Mucosa of descending colon (tissue), 3 donors: ENCODE measurements at regions not wholly inside any gene's neighbourhood (a gene's known extent, or its start where the extent isn't known, plus 50 kb on each side); places are given as distances from the start of the nearest gene placed in this dataset.

Experiments used
- ATAC-seq: fragments of 200-7000 bp; cut with Tn5 transposase; one replicate; pipeline ENCODE4 v1.9.1; 2020; ENCODE audit warnings: mild to moderate bottlenecking, moderate library complexity
- DNase-seq, 3 donors: peaks; one replicate each; pipeline ENCODE4 v3.0.0-alpha.2; 2020
- H3K36me3 ChIP-seq: fragments of 200-600 bp; one replicate; pipeline ENCODE4 v1.8.0; 2021; ENCODE audit warnings: low read depth, mild to moderate bottlenecking
- H3K4me1 ChIP-seq: fragments of 200-600 bp; one replicate; pipeline ENCODE4 v1.8.0; 2021; ENCODE audit warnings: low read depth, mild to moderate bottlenecking
- H3K4me3 ChIP-seq: fragments of 200-600 bp; one replicate; pipeline ENCODE4 v1.8.0; 2021; ENCODE audit warnings: mild to moderate bottlenecking
- H3K9me3 ChIP-seq: fragments of 200-600 bp; one replicate; pipeline ENCODE4 v1.8.0; 2021; ENCODE audit warnings: mild to moderate bottlenecking
- intact Hi-C, 2 donors: fragments of 100-400 bp; cut with DNase I in 1 of 2; cut with micrococcal nuclease in 1 of 2; formaldehyde crosslinking; loops; one replicate each; pipeline versions ENCODE4 v1.11.0 to v1.11.1; 2022; cut with DNase I, micrococcal nuclease
- TF ChIP-seq, protein P1 (sequence below): fragments of 200-600 bp; IDR thresholded peaks from one replicate; pipeline ENCODE4 v1.8.0; 2022; ENCODE audit warnings: antibody characterized with exemption, mild to moderate bottlenecking
- donor health status: DM: no; HTN: no; CAD: no; lungs with moderate emphysema.
- donor health status: DM: no; HTN: no; CAD: no.
- donor health status: DM: no; HTN: yes; CAD: no.

DNA sequence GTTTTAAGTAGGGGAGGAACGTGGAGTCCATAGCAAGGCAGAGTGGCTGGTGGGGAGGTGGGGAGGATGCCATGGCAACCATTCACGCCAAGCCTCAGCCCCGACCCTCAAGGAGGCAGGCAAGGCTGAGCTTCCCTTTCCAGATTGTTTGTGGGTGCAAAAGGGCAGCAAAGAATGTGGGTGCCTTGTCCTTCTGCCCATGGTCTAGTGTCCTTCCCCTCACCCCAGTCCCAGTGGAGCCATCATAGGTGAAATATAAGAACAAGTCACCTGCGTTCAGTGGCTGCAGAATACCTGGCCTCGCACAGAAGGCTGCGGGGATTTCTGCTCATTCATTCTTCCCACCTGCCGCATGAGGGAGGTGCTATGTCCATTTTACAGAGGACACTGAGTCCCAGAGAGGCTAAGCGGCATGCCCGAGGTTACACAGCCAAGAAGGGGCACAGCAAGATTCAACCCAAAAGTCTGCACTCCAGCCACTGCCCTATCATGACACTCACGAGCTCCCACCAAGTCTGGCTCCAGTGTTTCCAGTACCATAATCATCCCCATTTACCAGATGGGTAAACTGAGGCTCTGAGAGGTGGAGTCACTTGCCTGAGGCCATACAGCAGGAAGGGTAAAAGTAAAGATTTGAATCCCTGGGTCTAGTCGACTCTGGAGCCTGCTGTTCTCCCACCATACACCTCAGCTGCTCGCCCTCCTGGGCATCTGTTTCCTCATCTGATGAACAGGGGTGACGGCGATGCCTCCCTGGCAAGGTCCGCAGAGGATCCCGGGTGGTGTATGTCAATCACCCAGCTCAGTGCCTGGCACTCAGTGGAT is 100.8 kb downstream of the CEBPB start:
- intact Hi-C loops: no loop called here
- TF ChIP-seq, protein P1, sequence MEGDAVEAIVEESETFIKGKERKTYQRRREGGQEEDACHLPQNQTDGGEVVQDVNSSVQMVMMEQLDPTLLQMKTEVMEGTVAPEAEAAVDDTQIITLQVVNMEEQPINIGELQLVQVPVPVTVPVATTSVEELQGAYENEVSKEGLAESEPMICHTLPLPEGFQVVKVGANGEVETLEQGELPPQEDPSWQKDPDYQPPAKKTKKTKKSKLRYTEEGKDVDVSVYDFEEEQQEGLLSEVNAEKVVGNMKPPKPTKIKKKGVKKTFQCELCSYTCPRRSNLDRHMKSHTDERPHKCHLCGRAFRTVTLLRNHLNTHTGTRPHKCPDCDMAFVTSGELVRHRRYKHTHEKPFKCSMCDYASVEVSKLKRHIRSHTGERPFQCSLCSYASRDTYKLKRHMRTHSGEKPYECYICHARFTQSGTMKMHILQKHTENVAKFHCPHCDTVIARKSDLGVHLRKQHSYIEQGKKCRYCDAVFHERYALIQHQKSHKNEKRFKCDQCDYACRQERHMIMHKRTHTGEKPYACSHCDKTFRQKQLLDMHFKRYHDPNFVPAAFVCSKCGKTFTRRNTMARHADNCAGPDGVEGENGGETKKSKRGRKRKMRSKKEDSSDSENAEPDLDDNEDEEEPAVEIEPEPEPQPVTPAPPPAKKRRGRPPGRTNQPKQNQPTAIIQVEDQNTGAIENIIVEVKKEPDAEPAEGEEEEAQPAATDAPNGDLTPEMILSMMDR: no peak

GRCh38 chr20:50292079-50292590 is 101.5 kb downstream of the CEBPB start:
- ATAC-seq: no peak
- no peaks in the 10 kb centered on the region for H3K9me3 ChIP-seq
- H3K4me1 ChIP-seq: peaks cover 4% of the 10 kb centered on the region
- TF ChIP-seq, protein P1: no peak
- intact Hi-C loops: no loop called here
- H3K4me3 ChIP-seq: no peak overlapping the region
- DNase-seq: no peak
- no peaks in the 10 kb centered on the region for H3K36me3 ChIP-seq

More for the DNA sequence above, 100.8 kb downstream of the CEBPB start:
- ATAC-seq (no peak), DNase-seq (peak in 2 of 3 donors; percentile 20 to 23)
- Histone ChIP-seq H3K36me3 (no peaks in the 10 kb centered on the region), H3K9me3 (no peaks in the 10 kb centered on the region), H3K4me3 (no peak overlapping the region), H3K4me1 (peaks cover 4% of the 10 kb centered on the region)

GRCh38 chr20:50292591-50293283 is 102.1 kb downstream of the CEBPB start:
- ATAC-seq (peak; percentile 79), DNase-seq (peak; percentile 79 to 91 (median 81))
- H3K36me3 ChIP-seq: no peaks in the 10 kb centered on the region
- peaks cover 4% of the 10 kb centered on the region for H3K4me1 ChIP-seq
- no peak overlapping the region for H3K4me3 ChIP-seq
- H3K9me3 ChIP-seq: no peaks in the 10 kb centered on the region
- intact Hi-C loops: no loop called here
- TF ChIP-seq, protein P1: no peak

- Histone ChIP-seq H3K36me3 (no peaks in the 10 kb centered on the region), H3K4me3 (no peak overlapping the region), H3K9me3 (no peaks in the 10 kb centered on the region), H3K4me1 (peaks cover 4% of the 10 kb centered on the region)
- ATAC-seq: peak; percentile 31
- DNase-seq: peak in 1 of 3 donors; percentile 32
- intact Hi-C loops: no loop called here
- TF ChIP-seq, protein P1: no peak
Measured at GRCh38 chr20:50293284-50294139, 102.9 kb downstream of the CEBPB start.
